Fibroblast of lung (primary cell): ENCODE measurements at regions not wholly inside any gene's neighbourhood (a gene's known extent, or its start where the extent isn't known, plus 50 kb on each side); places are given as distances from the start of the nearest gene placed in this dataset.

Experiments used
- DNase-seq, 2 donors: peaks; one replicate each; pipeline versions ENCODE4 v3.0.0 to v3.0.0-alpha.2; 2010; ENCODE audit warnings: low read depth in 2 of 2
- H2AFZ ChIP-seq: 2 replicates; pipeline ENCODE4 v1.5.1; 2012; ENCODE audit warnings: low read length, control low read depth, inconsistent platforms
- H3K27ac ChIP-seq: 2 replicates; pipeline ENCODE4 v1.5.1; 2011; ENCODE audit warnings: low read length, control low read depth; ENCODE audit not compliant: insufficient read depth
- H3K27me3 ChIP-seq: 2 replicates; pipeline ENCODE4 v1.5.1; 2011; ENCODE audit warnings: mild to moderate bottlenecking, low read length; ENCODE audit not compliant: control insufficient read depth, insufficient read depth
- H3K36me3 ChIP-seq: 2 replicates; pipeline ENCODE4 v1.5.1; 2011; ENCODE audit warnings: low read length; ENCODE audit not compliant: control insufficient read depth, insufficient read depth
- H3K4me1 ChIP-seq: 2 replicates; pipeline ENCODE4 v1.5.1; 2011; ENCODE audit warnings: low read length; ENCODE audit not compliant: control insufficient read depth, insufficient read depth; ENCODE audit errors: extremely low read depth
- H3K4me2 ChIP-seq: 2 replicates; pipeline ENCODE4 v1.5.1; 2011; ENCODE audit warnings: low read length, control low read depth; ENCODE audit not compliant: insufficient read depth; ENCODE audit errors: extremely low read depth
- H3K4me3 ChIP-seq, 4 experiments: fragments of 200-600 bp in 1 of 4; sonication (generic) in 1 of 4; replicated peaks in 1 of 4; 2 replicates each; pipeline ENCODE4 v1.5.1; 2011 to 2016; ENCODE audit warnings: low read length in 4 of 4, low read depth in 3 of 4, mild to moderate bottlenecking in 3 of 4, control low read depth in 2 of 4, inconsistent platforms in 1 of 4, mixed read lengths in 1 of 4; ENCODE audit not compliant: insufficient read depth in 1 of 4; ENCODE audit errors: control extremely low read depth in 1 of 4
- H3K79me2 ChIP-seq: 2 replicates; pipeline ENCODE4 v1.5.1; 2012; ENCODE audit warnings: mild to moderate bottlenecking, low read length, inconsistent platforms; ENCODE audit not compliant: control insufficient read depth, insufficient read depth
- H3K9ac ChIP-seq: 2 replicates; pipeline ENCODE4 v1.5.1; 2011; ENCODE audit warnings: mild to moderate bottlenecking, low read length, control low read depth; ENCODE audit not compliant: insufficient read depth
- H3K9me3 ChIP-seq: 2 replicates; pipeline ENCODE4 v1.5.1; 2012; ENCODE audit warnings: low read depth, low read length; ENCODE audit not compliant: control insufficient read depth, insufficient read depth
- H4K20me1 ChIP-seq: 2 replicates; pipeline ENCODE4 v1.5.1; 2011; ENCODE audit warnings: low read length; ENCODE audit not compliant: control insufficient read depth, insufficient read depth; ENCODE audit errors: extremely low read depth
- EZH2 ChIP-seq: IDR thresholded peaks from 2 replicates; pipeline ENCODE4 v1.5.1; 2012; ENCODE audit warnings: low read length, control low read depth, mild to moderate bottlenecking; ENCODE audit errors: missing control alignments
- TF ChIP-seq, protein P1 (sequence below), 2 donors: IDR thresholded peaks in 1 of 2; conservative IDR thresholded peaks in 1 of 2; 1 replicate in 1 of 2; 2 replicates in 1 of 2; pipeline ENCODE4 v1.5.1; 2011 to 2012; ENCODE audit warnings: low read length in 2 of 2, control low read depth in 1 of 2, inconsistent platforms in 1 of 2, low read depth in 1 of 2, mild to moderate bottlenecking in 1 of 2

- no peaks in the 10 kb centered on the region for H3K36me3 ChIP-seq
- H3K9me3 ChIP-seq: no peaks in the 10 kb centered on the region
- no peak overlapping the region for H3K27ac ChIP-seq
- H3K4me2 ChIP-seq: no peak overlapping the region
- no peak for DNase-seq
- no peak overlapping the region for H3K9ac ChIP-seq
- H3K79me2 ChIP-seq: no peaks in the 10 kb centered on the region
- TF ChIP-seq EZH2: no peak
- TF ChIP-seq, protein P1, sequence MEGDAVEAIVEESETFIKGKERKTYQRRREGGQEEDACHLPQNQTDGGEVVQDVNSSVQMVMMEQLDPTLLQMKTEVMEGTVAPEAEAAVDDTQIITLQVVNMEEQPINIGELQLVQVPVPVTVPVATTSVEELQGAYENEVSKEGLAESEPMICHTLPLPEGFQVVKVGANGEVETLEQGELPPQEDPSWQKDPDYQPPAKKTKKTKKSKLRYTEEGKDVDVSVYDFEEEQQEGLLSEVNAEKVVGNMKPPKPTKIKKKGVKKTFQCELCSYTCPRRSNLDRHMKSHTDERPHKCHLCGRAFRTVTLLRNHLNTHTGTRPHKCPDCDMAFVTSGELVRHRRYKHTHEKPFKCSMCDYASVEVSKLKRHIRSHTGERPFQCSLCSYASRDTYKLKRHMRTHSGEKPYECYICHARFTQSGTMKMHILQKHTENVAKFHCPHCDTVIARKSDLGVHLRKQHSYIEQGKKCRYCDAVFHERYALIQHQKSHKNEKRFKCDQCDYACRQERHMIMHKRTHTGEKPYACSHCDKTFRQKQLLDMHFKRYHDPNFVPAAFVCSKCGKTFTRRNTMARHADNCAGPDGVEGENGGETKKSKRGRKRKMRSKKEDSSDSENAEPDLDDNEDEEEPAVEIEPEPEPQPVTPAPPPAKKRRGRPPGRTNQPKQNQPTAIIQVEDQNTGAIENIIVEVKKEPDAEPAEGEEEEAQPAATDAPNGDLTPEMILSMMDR (conservative IDR thresholded peaks at IDR 0.05 in 1 of 2, IDR thresholded peaks at IDR 0.05 in 1 of 2; ENCODE audit: low read depth in 1 of 2, low read length in 2 of 2): no peak
- H2AFZ ChIP-seq: no peak overlapping the region
- no peaks in the 10 kb centered on the region for H4K20me1 ChIP-seq
- H3K4me1 ChIP-seq: no peaks in the 10 kb centered on the region
- H3K27me3 ChIP-seq: no peaks in the 10 kb centered on the region
- no peak overlapping the region for H3K4me3 ChIP-seq
These were observed 121.6 kb upstream of the ST8SIA2 start for GRCh38 chr15:92272106-92272505.

- no peak for DNase-seq
- Histone ChIP-seq H2AFZ (no peak overlapping the region), H4K20me1 (no peaks in the 10 kb centered on the region), H3K27ac (no peak overlapping the region), H3K4me3 (no peak overlapping the region), H3K4me1 (no peaks in the 10 kb centered on the region), H3K27me3 (no peaks in the 10 kb centered on the region), H3K4me2 (no peak overlapping the region), H3K36me3 (no peaks in the 10 kb centered on the region), H3K9ac (no peak overlapping the region), H3K9me3 (no peaks in the 10 kb centered on the region), H3K79me2 (no peaks in the 10 kb centered on the region)
- TF ChIP-seq, protein P1 (conservative IDR thresholded peaks at IDR 0.05 in 1 of 2, IDR thresholded peaks at IDR 0.05 in 1 of 2; ENCODE audit: low read depth in 1 of 2, low read length in 2 of 2): no peak
- TF ChIP-seq EZH2: no peak
These were observed 120.4 kb upstream of the ST8SIA2 start for GRCh38 chr15:92273286-92273685.

DNA sequence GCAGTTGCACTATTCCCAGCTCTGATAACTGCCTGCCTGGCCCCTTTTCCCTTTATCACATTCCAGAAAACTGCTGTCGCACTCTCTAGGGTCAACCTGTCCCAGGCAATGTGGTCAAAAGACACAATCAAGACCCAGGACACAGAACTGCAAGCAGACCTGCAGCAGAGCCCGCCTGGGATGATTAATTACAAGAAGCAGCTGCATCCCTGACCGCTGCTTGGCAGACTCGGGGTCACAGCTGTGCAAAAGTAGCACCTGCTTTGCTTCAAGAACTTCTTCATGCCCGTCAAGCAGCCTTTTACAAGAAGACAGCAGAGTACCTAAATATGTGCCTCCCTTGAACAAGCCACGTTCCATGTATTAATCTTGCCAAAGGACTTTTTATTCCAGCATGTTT is 120.0 kb upstream of the ST8SIA2 start:
- Histone ChIP-seq H3K79me2 (no peaks in the 10 kb centered on the region), H3K4me3 (no peak overlapping the region), H3K27ac (no peak overlapping the region), H3K9ac (no peak overlapping the region), H4K20me1 (no peaks in the 10 kb centered on the region), H3K36me3 (no peaks in the 10 kb centered on the region), H2AFZ (no peak overlapping the region), H3K27me3 (no peaks in the 10 kb centered on the region), H3K9me3 (no peaks in the 10 kb centered on the region), H3K4me1 (no peaks in the 10 kb centered on the region), H3K4me2 (no peak overlapping the region)
- no peak for DNase-seq
- TF ChIP-seq, protein P1 (conservative IDR thresholded peaks at IDR 0.05 in 1 of 2, IDR thresholded peaks at IDR 0.05 in 1 of 2; ENCODE audit: low read depth in 1 of 2, low read length in 2 of 2): no peak
- TF ChIP-seq EZH2: no peak
